ENCODE measurements at regions not wholly inside any gene's neighbourhood (a gene's known extent, or its start where the extent isn't known, plus 50 kb on each side); places are given as distances from the start of the nearest gene placed in this dataset.
"Not testable (repeated sequence)": the region's sequence is repeated elsewhere in the genome, so short reads cannot be mapped to it uniquely, and the experiment has no call there.

DNA sequence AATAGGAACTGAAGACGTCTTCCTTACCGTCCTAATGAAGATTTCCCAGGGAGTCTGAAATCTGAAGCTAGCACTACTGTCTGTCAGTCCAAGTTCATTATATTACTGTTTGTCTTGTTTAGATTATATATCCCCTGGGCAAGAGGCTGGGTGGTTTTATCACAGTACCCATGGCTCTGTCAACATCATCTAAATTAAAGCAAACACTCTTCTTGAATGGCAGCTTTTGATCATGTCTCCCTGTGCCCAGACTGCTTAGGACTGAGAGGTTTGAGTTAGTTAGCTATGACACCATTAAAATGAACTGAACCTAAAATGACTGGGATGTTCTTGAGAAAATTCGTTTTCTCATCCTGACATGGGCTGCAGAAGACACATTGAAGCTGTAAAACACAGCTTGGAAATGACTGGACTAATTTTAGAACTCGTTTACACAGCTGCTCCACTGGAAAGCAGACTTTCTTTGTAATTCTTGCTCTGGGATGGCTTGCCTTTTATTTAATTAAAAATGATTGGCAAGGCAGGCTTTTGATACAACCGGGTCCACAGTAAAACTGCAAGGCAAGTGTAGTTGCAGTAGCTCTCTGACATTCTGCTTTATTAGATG is 243.5 kb downstream of the MFSD1 start:
- TF ChIP-seq, protein P1, sequence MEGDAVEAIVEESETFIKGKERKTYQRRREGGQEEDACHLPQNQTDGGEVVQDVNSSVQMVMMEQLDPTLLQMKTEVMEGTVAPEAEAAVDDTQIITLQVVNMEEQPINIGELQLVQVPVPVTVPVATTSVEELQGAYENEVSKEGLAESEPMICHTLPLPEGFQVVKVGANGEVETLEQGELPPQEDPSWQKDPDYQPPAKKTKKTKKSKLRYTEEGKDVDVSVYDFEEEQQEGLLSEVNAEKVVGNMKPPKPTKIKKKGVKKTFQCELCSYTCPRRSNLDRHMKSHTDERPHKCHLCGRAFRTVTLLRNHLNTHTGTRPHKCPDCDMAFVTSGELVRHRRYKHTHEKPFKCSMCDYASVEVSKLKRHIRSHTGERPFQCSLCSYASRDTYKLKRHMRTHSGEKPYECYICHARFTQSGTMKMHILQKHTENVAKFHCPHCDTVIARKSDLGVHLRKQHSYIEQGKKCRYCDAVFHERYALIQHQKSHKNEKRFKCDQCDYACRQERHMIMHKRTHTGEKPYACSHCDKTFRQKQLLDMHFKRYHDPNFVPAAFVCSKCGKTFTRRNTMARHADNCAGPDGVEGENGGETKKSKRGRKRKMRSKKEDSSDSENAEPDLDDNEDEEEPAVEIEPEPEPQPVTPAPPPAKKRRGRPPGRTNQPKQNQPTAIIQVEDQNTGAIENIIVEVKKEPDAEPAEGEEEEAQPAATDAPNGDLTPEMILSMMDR (IDR thresholded peaks at IDR 0.05) = no peak
- no peaks in the 10 kb centered on the region for H3K36me3 Mint-ChIP-seq
- DNase-seq = no peak
- H3K27me3 Mint-ChIP-seq (ENCODE audit: low read depth in 2 of 2) = no peaks in the 10 kb centered on the region
- no peaks in the 10 kb centered on the region for H3K4me1 Mint-ChIP-seq
- H3K27ac Mint-ChIP-seq = no peak overlapping the region
- H3K4me1 ChIP-seq (ENCODE audit: control insufficient read depth, insufficient read depth, low read length) = no peaks in the 10 kb centered on the region
- H3K4me3 Mint-ChIP-seq = no peak overlapping the region
- WGBS (ENCODE audit: insufficient coverage) = 72% methylated on average over 5 of the region's 5 CpGs
- no peaks in the 10 kb centered on the region for H3K9me3 ChIP-seq (ENCODE audit: control insufficient read depth, insufficient read depth, low read length)
- no peak overlapping the region for H3K4me3 ChIP-seq (ENCODE audit: low read length)
- H3K27me3 ChIP-seq (ENCODE audit: control insufficient read depth, insufficient read depth, low read length) = no peaks in the 10 kb centered on the region
- H3K9me3 Mint-ChIP-seq = peaks cover 4% of the 10 kb centered on the region in 2 donors
- intact Hi-C loops (cut with micrococcal nuclease) = no loop called here
- no peaks in the 10 kb centered on the region for H3K36me3 ChIP-seq (ENCODE audit: control insufficient read depth, insufficient read depth, low read length)
- ATAC-seq = no peak
- H3K27ac ChIP-seq (ENCODE audit: low read length) = no peak overlapping the region

DNA sequence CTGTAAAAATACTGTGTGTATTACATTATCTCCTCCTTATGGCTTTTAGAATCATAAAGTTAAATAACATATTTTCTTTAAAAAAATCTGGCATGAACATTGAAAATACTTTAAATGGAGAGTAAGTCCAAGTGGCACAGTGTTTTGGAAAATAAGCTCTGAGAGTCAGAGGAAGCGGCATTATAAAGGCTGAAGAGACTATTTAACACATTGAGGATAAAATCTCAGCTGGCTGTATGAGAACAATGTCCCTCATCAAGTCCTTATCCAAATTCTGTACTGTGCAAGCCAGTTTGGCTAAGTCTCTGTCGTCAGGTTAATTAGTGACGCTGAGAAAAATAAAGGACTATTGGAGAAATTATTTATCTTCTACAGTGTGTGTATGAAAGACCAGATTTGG is 245.5 kb downstream of the MFSD1 start:
- Mint-ChIP-seq H3K27me3 (ENCODE audit: low read depth in 2 of 2) (no peaks in the 10 kb centered on the region), H3K9me3 (peaks cover 5 to 7% of the 10 kb centered on the region in 2 donors), H3K4me1 (no peaks in the 10 kb centered on the region), H3K27ac (no peak overlapping the region), H3K4me3 (no peak overlapping the region), H3K36me3 (no peaks in the 10 kb centered on the region)
- ATAC-seq = no peak
- no peaks in the 10 kb centered on the region for H3K36me3 ChIP-seq (ENCODE audit: control insufficient read depth, insufficient read depth, low read length)
- no peaks in the 10 kb centered on the region for H3K4me1 ChIP-seq (ENCODE audit: control insufficient read depth, insufficient read depth, low read length)
- no peaks in the 10 kb centered on the region for H3K27me3 ChIP-seq (ENCODE audit: control insufficient read depth, insufficient read depth, low read length)
- no peak overlapping the region for H3K4me3 ChIP-seq (ENCODE audit: low read length)
- TF ChIP-seq, protein P1 (IDR thresholded peaks at IDR 0.05) = no peak
- no peaks in the 10 kb centered on the region for H3K9me3 ChIP-seq (ENCODE audit: control insufficient read depth, insufficient read depth, low read length)
- DNase-seq = no peak
- intact Hi-C loops (cut with micrococcal nuclease) = no loop called here
- no peak overlapping the region for H3K27ac ChIP-seq (ENCODE audit: low read length)
- 92% methylated on average over 2 of the region's 3 CpGs for WGBS (ENCODE audit: insufficient coverage)

DNA sequence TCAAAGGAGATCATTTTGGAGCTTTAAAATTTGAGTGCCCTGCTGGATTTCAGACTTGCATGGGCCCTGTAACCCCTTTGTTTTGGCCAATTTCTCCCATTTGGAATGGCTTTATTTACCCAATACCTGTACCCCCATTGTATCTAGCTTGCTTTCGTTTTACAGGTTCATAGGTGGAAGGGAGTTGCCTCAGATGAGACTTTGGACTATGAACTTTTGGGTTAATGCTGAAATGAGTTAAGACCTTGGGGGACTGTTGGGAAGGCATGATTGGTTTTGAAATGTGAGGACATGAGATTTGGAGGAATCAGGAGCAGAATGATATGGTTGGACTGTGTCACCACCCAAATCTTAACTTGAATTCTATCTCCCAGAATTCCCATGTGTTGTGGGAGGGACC is 250.6 kb downstream of the MFSD1 start:
- H3K4me3 ChIP-seq (ENCODE audit: low read length); H3K27ac Mint-ChIP-seq; H3K27me3 ChIP-seq (ENCODE audit: control insufficient read depth, insufficient read depth, low read length); H3K27ac ChIP-seq (ENCODE audit: low read length); ATAC-seq; H3K9me3 Mint-ChIP-seq; H3K4me1 Mint-ChIP-seq; H3K36me3 ChIP-seq (ENCODE audit: control insufficient read depth, insufficient read depth, low read length); H3K4me3 Mint-ChIP-seq; H3K27me3 Mint-ChIP-seq (ENCODE audit: low read depth in 2 of 2); H3K9me3 ChIP-seq (ENCODE audit: control insufficient read depth, insufficient read depth, low read length); H3K4me1 ChIP-seq (ENCODE audit: control insufficient read depth, insufficient read depth, low read length); intact Hi-C loops (cut with micrococcal nuclease); H3K36me3 Mint-ChIP-seq; DNase-seq: not testable (repeated sequence)
- WGBS (ENCODE audit: insufficient coverage) = 57% methylated on average over 1 of the region's 1 CpG

DNA sequence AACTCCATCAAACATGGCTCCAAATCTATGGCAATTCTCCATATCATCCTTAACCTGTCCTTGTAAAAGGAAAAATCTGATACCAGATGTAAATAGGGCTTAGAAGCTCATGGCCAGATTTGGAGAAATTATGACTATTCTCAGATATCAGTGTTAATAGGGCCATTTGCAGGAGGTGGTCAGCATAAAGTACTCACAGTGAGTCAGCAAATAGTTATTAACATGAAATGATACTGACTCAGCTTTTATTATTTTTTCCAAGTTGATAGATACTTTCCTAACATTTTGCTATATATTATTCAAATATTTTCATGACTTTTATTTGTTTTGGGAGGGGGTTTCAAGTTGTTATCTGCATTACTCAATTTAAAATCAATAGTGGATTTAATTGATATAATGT is 255.8 kb downstream of the MFSD1 start:
- H3K4me3 Mint-ChIP-seq = no peak overlapping the region
- intact Hi-C loops (cut with micrococcal nuclease) = no loop called here
- TF ChIP-seq, protein P1 (IDR thresholded peaks at IDR 0.05) = no peak
- no peak for DNase-seq
- Histone ChIP-seq H3K36me3 (ENCODE audit: control insufficient read depth, insufficient read depth, low read length) (no peaks in the 10 kb centered on the region), H3K9me3 (ENCODE audit: control insufficient read depth, insufficient read depth, low read length) (no peaks in the 10 kb centered on the region), H3K27me3 (ENCODE audit: control insufficient read depth, insufficient read depth, low read length) (no peaks in the 10 kb centered on the region), H3K4me1 (ENCODE audit: control insufficient read depth, insufficient read depth, low read length) (no peaks in the 10 kb centered on the region), H3K27ac (ENCODE audit: low read length) (no peak overlapping the region), H3K4me3 (ENCODE audit: low read length) (no peak overlapping the region)
- no peaks in the 10 kb centered on the region for H3K4me1 Mint-ChIP-seq
- no peak overlapping the region for H3K27ac Mint-ChIP-seq
- no peaks in the 10 kb centered on the region for H3K27me3 Mint-ChIP-seq (ENCODE audit: low read depth in 2 of 2)
- no peaks in the 10 kb centered on the region for H3K36me3 Mint-ChIP-seq
- peaks cover 9% of the 10 kb centered on the region in 2 donors for H3K9me3 Mint-ChIP-seq
- ATAC-seq = no peak

Data from natural killer cell (primary cell).